ENCODE measurements at regions not wholly inside any gene's neighbourhood (a gene's known extent, or its start where the extent isn't known, plus 50 kb on each side); places are given as distances from the start of the nearest gene placed in this dataset.
"Not testable (repeated sequence)": the region's sequence is repeated elsewhere in the genome, so short reads cannot be mapped to it uniquely, and the experiment has no call there.

DNA sequence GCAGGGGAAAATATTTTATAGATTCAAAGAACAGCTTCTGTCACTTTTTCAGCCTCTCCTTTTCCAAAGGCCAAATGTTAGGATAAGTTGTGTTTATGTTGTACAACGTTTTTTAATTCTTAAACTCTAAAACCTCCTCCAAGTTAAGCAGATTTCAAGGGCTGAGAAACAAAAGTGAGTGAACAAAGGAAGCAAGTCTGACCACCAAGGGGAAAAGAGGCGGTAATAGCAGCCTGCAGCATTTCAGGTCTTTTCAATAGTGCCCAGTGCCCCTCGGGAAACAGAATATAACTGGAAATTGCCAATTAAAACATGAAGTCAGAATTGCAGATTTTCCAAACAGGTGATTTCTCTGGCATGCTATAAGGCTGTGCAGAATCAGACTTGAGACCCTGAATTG lies 510.0 kb upstream of the HTR2C start:
- DNase-seq (ENCODE audit: low read depth), result no peak
- no peak overlapping the region for H3K4me3 ChIP-seq (ENCODE audit: low read depth, low read length)
- TF ChIP-seq, protein P1, sequence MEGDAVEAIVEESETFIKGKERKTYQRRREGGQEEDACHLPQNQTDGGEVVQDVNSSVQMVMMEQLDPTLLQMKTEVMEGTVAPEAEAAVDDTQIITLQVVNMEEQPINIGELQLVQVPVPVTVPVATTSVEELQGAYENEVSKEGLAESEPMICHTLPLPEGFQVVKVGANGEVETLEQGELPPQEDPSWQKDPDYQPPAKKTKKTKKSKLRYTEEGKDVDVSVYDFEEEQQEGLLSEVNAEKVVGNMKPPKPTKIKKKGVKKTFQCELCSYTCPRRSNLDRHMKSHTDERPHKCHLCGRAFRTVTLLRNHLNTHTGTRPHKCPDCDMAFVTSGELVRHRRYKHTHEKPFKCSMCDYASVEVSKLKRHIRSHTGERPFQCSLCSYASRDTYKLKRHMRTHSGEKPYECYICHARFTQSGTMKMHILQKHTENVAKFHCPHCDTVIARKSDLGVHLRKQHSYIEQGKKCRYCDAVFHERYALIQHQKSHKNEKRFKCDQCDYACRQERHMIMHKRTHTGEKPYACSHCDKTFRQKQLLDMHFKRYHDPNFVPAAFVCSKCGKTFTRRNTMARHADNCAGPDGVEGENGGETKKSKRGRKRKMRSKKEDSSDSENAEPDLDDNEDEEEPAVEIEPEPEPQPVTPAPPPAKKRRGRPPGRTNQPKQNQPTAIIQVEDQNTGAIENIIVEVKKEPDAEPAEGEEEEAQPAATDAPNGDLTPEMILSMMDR (IDR thresholded peaks at IDR 0.05; ENCODE audit: insufficient read depth, low read depth, low read length), result no peak

DNA sequence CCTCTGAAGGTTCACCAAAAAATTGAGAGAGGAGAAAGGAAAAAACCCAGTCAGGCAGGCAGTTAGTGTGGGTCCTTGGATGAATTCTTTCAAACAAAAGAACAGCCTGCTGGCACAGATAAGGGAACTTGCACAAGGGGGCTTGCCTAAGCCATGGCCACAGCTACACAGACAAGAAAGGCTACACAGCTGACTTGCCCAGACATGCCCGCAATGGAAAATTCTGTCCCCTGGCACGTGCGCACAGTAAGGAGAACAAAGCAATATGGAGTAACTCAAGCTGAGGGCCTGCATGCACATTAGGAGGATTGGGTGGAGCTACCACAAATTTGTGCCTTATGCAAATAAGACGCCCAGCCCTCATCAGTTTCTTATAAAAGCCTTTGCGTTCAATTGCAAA lies 512.5 kb upstream of the HTR2C start:
- no peak overlapping the region for H3K4me3 ChIP-seq (ENCODE audit: low read depth, low read length)
- TF ChIP-seq, protein P1 (IDR thresholded peaks at IDR 0.05; ENCODE audit: insufficient read depth, low read depth, low read length), result no peak
- DNase-seq (ENCODE audit: low read depth), result no peak

DNA sequence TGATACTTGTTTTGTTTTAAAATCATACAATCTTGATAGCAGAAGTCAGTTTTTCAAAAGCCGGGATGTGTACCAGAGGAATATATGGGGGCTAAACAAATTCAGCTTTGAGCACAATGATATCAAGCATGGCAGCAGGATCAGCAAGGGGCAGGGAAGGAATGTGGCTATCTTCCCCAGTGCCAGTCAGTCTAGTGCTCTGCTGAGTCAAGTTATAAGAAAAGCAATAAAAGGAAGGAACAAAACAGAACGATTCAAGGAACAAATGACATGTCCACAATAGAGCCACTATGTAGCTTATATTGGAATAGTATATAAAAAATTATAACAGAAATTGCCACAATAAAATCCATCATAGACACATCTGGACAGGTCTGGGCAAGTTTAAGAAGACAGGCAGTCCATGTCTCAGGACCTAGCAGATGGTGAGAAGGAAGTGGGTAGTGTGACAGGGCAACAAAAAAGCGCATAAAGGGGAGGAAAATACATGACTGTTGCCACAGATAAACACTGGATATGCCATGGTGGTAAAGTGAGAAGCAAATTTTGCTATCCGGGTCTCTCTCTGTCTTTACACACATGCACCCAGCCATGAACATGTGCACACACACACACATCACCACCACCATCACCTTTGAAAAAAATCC lies 518.2 kb upstream of the HTR2C start:
- TF ChIP-seq, protein P1 (IDR thresholded peaks at IDR 0.05; ENCODE audit: insufficient read depth, low read depth, low read length), result no peak
- no peak for DNase-seq (ENCODE audit: low read depth)
- H3K4me3 ChIP-seq (ENCODE audit: low read depth, low read length), result no peak overlapping the region

DNA sequence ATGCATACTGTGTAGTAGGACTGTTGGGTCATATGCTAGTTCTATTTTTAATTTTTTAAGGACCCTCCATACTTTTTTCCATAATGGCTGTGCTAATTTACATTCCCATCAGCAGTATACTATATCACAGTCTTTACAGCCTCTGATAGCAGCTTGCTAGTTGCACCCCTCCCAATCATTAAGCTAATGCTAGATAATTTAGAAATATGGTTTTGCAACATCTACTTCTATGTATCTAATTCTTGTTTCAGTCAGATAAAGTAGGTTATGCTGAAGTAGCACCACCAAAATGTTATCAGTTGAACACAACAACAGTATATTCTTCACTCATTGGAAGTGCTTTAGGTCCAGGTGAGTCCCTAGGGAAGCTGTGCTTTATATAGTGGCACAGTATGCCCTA lies 522.7 kb upstream of the HTR2C start:
- TF ChIP-seq, protein P1 (IDR thresholded peaks at IDR 0.05; ENCODE audit: insufficient read depth, low read depth, low read length), result no peak
- no peak for DNase-seq (ENCODE audit: low read depth)
- no peak overlapping the region for H3K4me3 ChIP-seq (ENCODE audit: low read depth, low read length)

DNA sequence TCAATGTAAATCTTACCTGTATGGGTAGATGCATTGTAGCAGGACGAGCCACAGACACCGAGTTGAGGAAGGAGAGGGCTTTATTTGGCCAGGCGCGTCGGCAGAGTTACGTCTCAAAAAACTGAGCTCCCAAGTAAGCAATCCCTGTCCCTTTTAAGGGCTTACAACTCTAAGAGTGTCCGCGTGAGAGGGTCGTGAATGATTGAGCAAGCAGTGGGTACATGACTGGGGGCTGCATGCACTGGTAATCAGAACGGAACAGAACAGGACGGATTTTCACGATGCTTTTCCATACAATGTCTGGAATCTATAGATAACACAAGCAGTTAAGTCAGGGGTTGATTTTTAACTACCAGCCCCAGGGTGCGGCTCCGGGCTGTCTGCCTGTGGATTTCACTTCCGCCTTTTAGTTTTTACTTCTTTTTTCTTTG lies 524.9 kb upstream of the HTR2C start:
- DNase-seq (ENCODE audit: low read depth), result no peak
- TF ChIP-seq, protein P1 (IDR thresholded peaks at IDR 0.05; ENCODE audit: insufficient read depth, low read depth, low read length), result no peak

DNA sequence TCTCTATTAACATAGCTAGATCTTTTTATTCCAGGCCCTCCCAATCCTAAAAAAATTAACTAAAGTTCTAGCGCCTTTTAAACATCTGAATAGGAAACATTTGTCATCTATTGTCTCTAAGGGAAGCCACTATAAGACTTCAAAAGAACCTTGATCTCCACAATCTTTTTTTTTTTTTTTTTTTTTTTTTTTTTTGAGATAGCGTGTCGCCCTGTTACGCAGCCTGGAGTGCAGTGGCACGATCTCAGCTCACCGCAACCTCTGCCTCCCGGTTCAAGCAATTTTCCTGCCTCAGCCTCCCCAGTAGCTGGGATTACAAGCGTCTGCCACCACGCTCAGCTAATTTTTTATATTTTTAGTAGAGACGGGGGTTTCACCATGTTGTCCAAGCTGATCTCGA lies 526.5 kb upstream of the HTR2C start:
- H3K4me3 ChIP-seq (ENCODE audit: low read depth, low read length); DNase-seq (ENCODE audit: low read depth): not testable (repeated sequence)

More for the DNA sequence above, 524.9 kb upstream of the HTR2C start:
- no peak overlapping the region for H3K4me3 ChIP-seq (ENCODE audit: low read depth, low read length)

DNA sequence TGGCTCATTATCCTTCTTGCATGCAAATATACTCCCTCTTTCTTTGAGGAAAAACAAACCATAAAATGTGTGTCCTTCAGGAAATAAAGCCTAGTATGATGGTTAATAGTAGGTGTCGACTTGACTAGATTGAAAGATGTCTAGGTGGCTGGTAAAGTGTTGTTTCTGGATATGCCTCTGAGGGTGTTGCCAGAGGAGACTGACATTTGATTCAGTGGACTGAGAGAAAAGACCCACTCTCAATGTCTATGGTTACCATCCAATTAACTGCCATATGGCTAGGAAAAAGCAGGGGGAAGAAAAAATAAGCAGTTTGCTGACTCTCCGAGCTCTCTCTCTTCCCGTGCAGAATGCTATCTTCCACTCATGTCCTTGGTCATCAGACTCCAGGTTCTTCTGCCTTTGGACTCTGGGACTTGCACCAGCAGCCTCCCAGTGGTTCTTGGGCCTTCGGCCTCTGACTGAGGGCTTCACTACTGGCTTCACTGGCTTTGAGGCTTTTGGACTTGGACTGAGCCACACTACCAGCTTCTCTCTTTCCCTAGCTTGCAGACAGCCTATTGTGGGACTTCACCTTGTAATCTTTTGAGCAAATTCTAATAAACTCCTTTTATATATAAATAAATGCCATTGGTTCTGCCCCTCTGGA lies 532.1 kb upstream of the HTR2C start:
- DNase-seq (ENCODE audit: low read depth), result no peak
- no peak overlapping the region for H3K4me3 ChIP-seq (ENCODE audit: low read depth, low read length)
- TF ChIP-seq, protein P1 (IDR thresholded peaks at IDR 0.05; ENCODE audit: insufficient read depth, low read depth, low read length), result no peak
